ENCODE measurements at regions not wholly inside any gene's neighbourhood (a gene's known extent, or its start where the extent isn't known, plus 50 kb on each side); places are given as distances from the start of the nearest gene placed in this dataset.

GRCh38 chr15:29461877-29462276 is 192.3 kb upstream of the NSMCE3 start:
- TF ChIP-seq GATA2 (IDR thresholded peaks at IDR 0.05; ENCODE audit: insufficient read depth, insufficient read length, low read depth, low read length) (no peak), POLR2AphosphoS5 (IDR thresholded peaks at IDR 0.05; ENCODE audit: insufficient read depth, low read depth, low read length) (no peak)
- intact Hi-C loops (cut with micrococcal nuclease) (no loop called here), dilution Hi-C loops (cut with MboI; ENCODE audit: extremely low pct_ligation_motif_present, low sequenced_read_pairs) (no loop called here)
- no peaks in the 10 kb centered on the region for H3K9me3 ChIP-seq (replicated peaks; ENCODE audit: control insufficient read depth, insufficient read depth, low read length)
- no peak overlapping the region for H3K4me2 ChIP-seq (ENCODE audit: insufficient read depth, low read length)
- H3K79me2 ChIP-seq (ENCODE audit: control insufficient read depth, insufficient read depth, low read length) = no peaks in the 10 kb centered on the region
- CTCF ChIA-PET = no interaction called here
- H3K36me3 ChIP-seq (ENCODE audit: control insufficient read depth in 2 of 2, extremely low read depth in 1 of 2, insufficient read depth in 2 of 2, low read length in 2 of 2) = no peaks in the 10 kb centered on the region
- no peaks in the 10 kb centered on the region for H3K9me1 ChIP-seq (replicated peaks; ENCODE audit: control insufficient read depth, extremely low read depth, insufficient read depth, low read length)
- no peak for FAIRE-seq
- H2AFZ ChIP-seq (ENCODE audit: low read depth, low read length) = no peak overlapping the region
- POLR2A ChIA-PET = no interaction called here
- no peaks in the 10 kb centered on the region for H4K20me1 ChIP-seq (replicated peaks; ENCODE audit: control insufficient read depth, extremely low read depth, insufficient read depth, low read length)
- no TSS peak for BruUV-seq (replicated peaks)
- no peak for DNase-seq (ENCODE audit: low read depth, low spot score)
- H3K4me3 ChIP-seq (replicated peaks in 1 of 3; ENCODE audit: insufficient read depth in 1 of 3, low read depth in 1 of 3, low read length in 3 of 3) = no peak overlapping the region
- H3K27ac ChIP-seq (ENCODE audit: insufficient read depth, low read depth, low read length) = no peak overlapping the region
- H3K27me3 ChIP-seq (ENCODE audit: control insufficient read depth in 2 of 2, insufficient read depth in 2 of 2, low read length in 2 of 2) = no peaks in the 10 kb centered on the region
- no peaks in the 10 kb centered on the region for H3K4me1 ChIP-seq (ENCODE audit: control insufficient read depth, extremely low read depth, insufficient read depth, low read length)
- H3K9ac ChIP-seq (replicated peaks; ENCODE audit: extremely low read depth, insufficient read depth, low read length) = no peak overlapping the region

- ChIA-PET CTCF (no interaction called here), POLR2A (no interaction called here)
- Histone ChIP-seq H4K20me1 (replicated peaks; ENCODE audit: control insufficient read depth, extremely low read depth, insufficient read depth, low read length) (no peaks in the 10 kb centered on the region), H3K79me2 (ENCODE audit: control insufficient read depth, insufficient read depth, low read length) (no peaks in the 10 kb centered on the region), H3K4me3 (replicated peaks in 1 of 3; ENCODE audit: insufficient read depth in 1 of 3, low read depth in 1 of 3, low read length in 3 of 3) (no peak overlapping the region), H3K27ac (ENCODE audit: insufficient read depth, low read depth, low read length) (no peak overlapping the region), H3K4me2 (ENCODE audit: insufficient read depth, low read length) (no peak overlapping the region), H3K9me3 (replicated peaks; ENCODE audit: control insufficient read depth, insufficient read depth, low read length) (no peaks in the 10 kb centered on the region), H3K27me3 (ENCODE audit: control insufficient read depth in 2 of 2, insufficient read depth in 2 of 2, low read length in 2 of 2) (no peaks in the 10 kb centered on the region), H3K36me3 (ENCODE audit: control insufficient read depth in 2 of 2, extremely low read depth in 1 of 2, insufficient read depth in 2 of 2, low read length in 2 of 2) (no peaks in the 10 kb centered on the region), H3K9ac (replicated peaks; ENCODE audit: extremely low read depth, insufficient read depth, low read length) (no peak overlapping the region), H3K9me1 (replicated peaks; ENCODE audit: control insufficient read depth, extremely low read depth, insufficient read depth, low read length) (no peaks in the 10 kb centered on the region), H2AFZ (ENCODE audit: low read depth, low read length) (no peak overlapping the region), H3K4me1 (ENCODE audit: control insufficient read depth, extremely low read depth, insufficient read depth, low read length) (peaks cover 7% of the 10 kb centered on the region)
- no TSS peak for BruUV-seq (replicated peaks)
- FAIRE-seq (no peak), DNase-seq (ENCODE audit: low read depth, low spot score) (no peak)
- intact Hi-C loops (cut with micrococcal nuclease) (no loop called here), dilution Hi-C loops (cut with MboI; ENCODE audit: extremely low pct_ligation_motif_present, low sequenced_read_pairs) (no loop called here)
- no peak for TF ChIP-seq JUN (IDR thresholded peaks at IDR 0.05; ENCODE audit: borderline replicate concordance, insufficient read depth, insufficient read length, low read depth)
- no peak for TF ChIP-seq EZH2 (IDR thresholded peaks at IDR 0.05; ENCODE audit: borderline replicate concordance, low read depth, low read length, severe bottlenecking)
- TF ChIP-seq CTCF (IDR thresholded peaks at IDR 0.05; ENCODE audit: extremely low read depth in 1 of 2, insufficient read depth in 1 of 2, low read depth in 1 of 2, low read length in 2 of 2) = no peak
- TF ChIP-seq FOS (IDR thresholded peaks at IDR 0.05; ENCODE audit: borderline replicate concordance, insufficient read depth, low read length) = no peak
- no peak for TF ChIP-seq MYC (IDR thresholded peaks at IDR 0.05; ENCODE audit: low read depth, low read length)
- no peak for TF ChIP-seq POLR2A (IDR thresholded peaks at IDR 0.05; ENCODE audit: low read depth, low read length)
- TF ChIP-seq GATA2 (IDR thresholded peaks at IDR 0.05; ENCODE audit: insufficient read depth, insufficient read length, low read depth, low read length) = no peak
- TF ChIP-seq, protein P1, sequence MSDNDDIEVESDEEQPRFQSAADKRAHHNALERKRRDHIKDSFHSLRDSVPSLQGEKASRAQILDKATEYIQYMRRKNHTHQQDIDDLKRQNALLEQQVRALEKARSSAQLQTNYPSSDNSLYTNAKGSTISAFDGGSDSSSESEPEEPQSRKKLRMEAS (IDR thresholded peaks at IDR 0.05; ENCODE audit: insufficient read depth, insufficient read length) = no peak
- no peak for TF ChIP-seq POLR2AphosphoS5 (IDR thresholded peaks at IDR 0.05; ENCODE audit: insufficient read depth, low read depth, low read length)
Observed at GRCh38 chr15:29458361-29458760, 188.7 kb upstream of the NSMCE3 start.
